Keratinocyte (primary cell): ENCODE measurements at regions not wholly inside any gene's neighbourhood (a gene's known extent, or its start where the extent isn't known, plus 50 kb on each side); places are given as distances from the start of the nearest gene placed in this dataset.

Source experiments
- DNase-seq: peaks from one replicate; pipeline ENCODE4 v3.0.0-alpha.2; 2011; ENCODE audit warnings: low read depth, missing footprints, low spot score
- FAIRE-seq: peaks from 2 replicates; lab custom pipeline; 2011; peaks lifted over from hg19 to GRCh38; lab: Jason Lieb, UNC
- H2AFZ ChIP-seq: 2 replicates; pipeline ENCODE4 v1.6.0; 2012; ENCODE audit warnings: low read length, control low read depth, inconsistent platforms; ENCODE audit not compliant: control insufficient read depth
- H3K27ac ChIP-seq: 2 replicates; pipeline ENCODE4 v1.5.1; 2011; ENCODE audit warnings: low read length; ENCODE audit not compliant: control insufficient read depth, insufficient read depth
- H3K27me3 ChIP-seq: 3 replicates; pipeline ENCODE4 v1.6.0; 2011; ENCODE audit warnings: low read length; ENCODE audit not compliant: control insufficient read depth, insufficient read depth; ENCODE audit errors: extremely low read depth
- H3K36me3 ChIP-seq, 2 experiments: 2 replicates in 1 of 2; 3 replicates in 1 of 2; pipeline ENCODE4 v1.5.1; 2011; ENCODE audit warnings: low read length in 2 of 2, mild to moderate bottlenecking in 1 of 2; ENCODE audit not compliant: control insufficient read depth in 2 of 2, insufficient read depth in 2 of 2; ENCODE audit errors: extremely low read depth in 1 of 2
- H3K4me1 ChIP-seq: 3 replicates; pipeline ENCODE4 v1.5.1; 2011; ENCODE audit warnings: low read length; ENCODE audit not compliant: control insufficient read depth, insufficient read depth; ENCODE audit errors: extremely low read depth
- H3K4me2 ChIP-seq: 3 replicates; pipeline ENCODE4 v1.6.0; 2011; ENCODE audit warnings: low read depth, low read length; ENCODE audit not compliant: control insufficient read depth, insufficient read depth; ENCODE audit errors: extremely low read depth
- H3K4me3 ChIP-seq, 3 experiments: fragments of 200-600 bp in 1 of 3; sonication (generic) in 1 of 3; 2 replicates in 2 of 3; 3 replicates in 1 of 3; pipeline ENCODE4 v1.5.1; 2011 to 2016; ENCODE audit warnings: low read length in 3 of 3, mild to moderate bottlenecking in 3 of 3, control low read depth in 2 of 3, inconsistent platforms in 1 of 3, low read depth in 1 of 3, mixed read lengths in 1 of 3, mixed run types in 1 of 3, moderate library complexity in 1 of 3; ENCODE audit not compliant: control insufficient read depth in 2 of 3, insufficient read depth in 2 of 3; ENCODE audit errors: extremely low read depth in 1 of 3
- H3K79me2 ChIP-seq: 2 replicates; pipeline ENCODE4 v1.6.0; 2012; ENCODE audit warnings: low read length; ENCODE audit not compliant: control insufficient read depth, insufficient read depth
- H3K9ac ChIP-seq: 3 replicates; pipeline ENCODE4 v1.6.0; 2011; ENCODE audit warnings: low read length; ENCODE audit not compliant: control insufficient read depth, insufficient read depth; ENCODE audit errors: extremely low read depth
- H3K9me1 ChIP-seq: 3 replicates; pipeline ENCODE4 v1.6.0; 2011; ENCODE audit warnings: low read length; ENCODE audit not compliant: control insufficient read depth, insufficient read depth; ENCODE audit errors: extremely low read depth
- H3K9me3 ChIP-seq: 2 replicates; pipeline ENCODE4 v1.5.1; 2012; ENCODE audit warnings: low read depth, low read length; ENCODE audit not compliant: control insufficient read depth
- H4K20me1 ChIP-seq: 3 replicates; pipeline ENCODE4 v1.6.0; 2011; ENCODE audit warnings: low read length; ENCODE audit not compliant: control insufficient read depth, insufficient read depth; ENCODE audit errors: extremely low read depth
- EZH2 ChIP-seq: IDR thresholded peaks from one replicate; pipeline ENCODE4 v1.6.1; 2012; ENCODE audit warnings: inconsistent platforms, mild to moderate bottlenecking, low read length, moderate library complexity
- dilution Hi-C: fragments of 300-500 bp; cut with MboI; formaldehyde crosslinking; loops from one replicate; pipeline ENCODE4 v1.7.0; 2020; ENCODE audit warnings: low sequenced_read_pairs; ENCODE audit not compliant: extremely low pct_ligation_motif_present
- TF ChIP-seq, protein P1 (sequence below), 3 experiments: IDR thresholded peaks in 1 of 3; conservative IDR thresholded peaks in 1 of 3; optimal IDR thresholded peaks in 1 of 3; 2 replicates in 2 of 3; 3 replicates in 1 of 3; pipeline versions ENCODE3 to v1.5.1; 2011; ENCODE audit warnings: low read length in 3 of 3, mild to moderate bottlenecking in 3 of 3, moderate library complexity in 2 of 3, control low read depth in 1 of 3, inconsistent platforms in 1 of 3; ENCODE audit not compliant: insufficient read depth in 2 of 3; ENCODE audit errors: extremely low read depth in 1 of 3

DNA sequence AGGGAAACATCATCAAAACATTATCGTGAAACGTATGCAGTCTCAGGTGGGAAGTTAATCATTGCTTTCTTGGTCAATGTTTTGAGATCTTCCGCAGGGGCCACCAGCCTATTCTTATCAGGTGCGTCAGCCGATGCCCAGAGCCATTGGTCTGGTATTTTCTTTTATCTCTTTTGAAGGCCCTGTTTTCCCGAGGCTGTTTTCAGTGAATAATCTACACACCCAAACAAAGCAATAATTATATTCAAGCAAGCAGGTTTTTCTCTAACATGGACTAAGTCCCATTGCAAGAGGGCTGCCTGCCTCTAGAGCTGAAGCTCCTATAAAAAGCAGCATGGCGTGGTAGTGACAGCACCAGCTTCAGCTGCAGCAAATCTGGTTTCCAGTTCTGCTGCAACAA, 430.0 kb upstream of the ID2 start:
- FAIRE-seq (no peak), DNase-seq (no peak)
- no peak overlapping the region for H2AFZ ChIP-seq
- H3K36me3 ChIP-seq, result no peaks in the 10 kb centered on the region
- H3K4me2 ChIP-seq, result no peak overlapping the region
- H3K9ac ChIP-seq, result no peak overlapping the region
- no peaks in the 10 kb centered on the region for H3K4me1 ChIP-seq
- H3K9me3 ChIP-seq, result no peaks in the 10 kb centered on the region
- H3K9me1 ChIP-seq, result no peaks in the 10 kb centered on the region
- H3K27ac ChIP-seq, result no peak overlapping the region
- H3K4me3 ChIP-seq, result no peak overlapping the region
- no peaks in the 10 kb centered on the region for H3K79me2 ChIP-seq
- H4K20me1 ChIP-seq, result no peaks in the 10 kb centered on the region
- dilution Hi-C loops, result no loop called here
- TF ChIP-seq EZH2, result no peak
- TF ChIP-seq, protein P1, sequence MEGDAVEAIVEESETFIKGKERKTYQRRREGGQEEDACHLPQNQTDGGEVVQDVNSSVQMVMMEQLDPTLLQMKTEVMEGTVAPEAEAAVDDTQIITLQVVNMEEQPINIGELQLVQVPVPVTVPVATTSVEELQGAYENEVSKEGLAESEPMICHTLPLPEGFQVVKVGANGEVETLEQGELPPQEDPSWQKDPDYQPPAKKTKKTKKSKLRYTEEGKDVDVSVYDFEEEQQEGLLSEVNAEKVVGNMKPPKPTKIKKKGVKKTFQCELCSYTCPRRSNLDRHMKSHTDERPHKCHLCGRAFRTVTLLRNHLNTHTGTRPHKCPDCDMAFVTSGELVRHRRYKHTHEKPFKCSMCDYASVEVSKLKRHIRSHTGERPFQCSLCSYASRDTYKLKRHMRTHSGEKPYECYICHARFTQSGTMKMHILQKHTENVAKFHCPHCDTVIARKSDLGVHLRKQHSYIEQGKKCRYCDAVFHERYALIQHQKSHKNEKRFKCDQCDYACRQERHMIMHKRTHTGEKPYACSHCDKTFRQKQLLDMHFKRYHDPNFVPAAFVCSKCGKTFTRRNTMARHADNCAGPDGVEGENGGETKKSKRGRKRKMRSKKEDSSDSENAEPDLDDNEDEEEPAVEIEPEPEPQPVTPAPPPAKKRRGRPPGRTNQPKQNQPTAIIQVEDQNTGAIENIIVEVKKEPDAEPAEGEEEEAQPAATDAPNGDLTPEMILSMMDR (optimal IDR thresholded peaks at IDR 0.05 in 1 of 3, IDR thresholded peaks at IDR 0.05 in 1 of 3, conservative IDR thresholded peaks at IDR 0.05 in 1 of 3; ENCODE audit: extremely low read depth in 1 of 3, insufficient read depth in 2 of 3, low read length in 3 of 3), result no peak
- H3K27me3 ChIP-seq, result no peaks in the 10 kb centered on the region

DNA sequence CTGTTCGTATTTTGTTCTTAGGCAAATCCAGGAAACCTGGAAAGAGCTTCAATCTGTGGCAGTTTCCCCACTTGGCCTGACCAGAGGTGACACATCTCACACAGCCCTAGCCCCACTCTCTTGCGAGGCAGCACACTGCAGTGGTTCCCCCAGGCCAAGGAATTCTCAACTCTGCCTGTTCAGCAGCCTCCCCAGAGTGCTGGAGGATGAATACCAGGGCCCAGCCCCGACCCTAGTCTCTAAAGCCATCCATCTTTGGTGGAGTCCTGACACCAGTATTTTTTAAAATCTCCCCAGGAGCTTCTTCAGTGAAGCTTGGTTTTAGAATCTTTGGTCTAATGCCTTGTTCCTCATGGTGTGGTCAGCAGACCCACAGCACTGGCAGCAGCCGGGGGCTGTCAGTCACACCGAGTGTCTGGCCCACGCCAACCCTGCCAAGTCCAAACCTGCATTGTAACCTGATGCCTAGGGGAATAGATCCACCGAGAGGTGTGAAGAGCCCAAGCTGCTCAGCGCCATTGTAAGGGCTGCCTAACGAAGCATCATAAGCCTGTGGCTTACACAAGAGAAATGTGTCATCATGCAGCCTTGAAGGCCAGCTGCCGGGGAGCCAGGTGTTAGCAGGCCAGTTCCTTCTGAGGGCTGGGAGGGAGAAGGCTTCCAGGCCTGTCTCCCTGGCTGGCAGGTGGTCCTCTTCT, 428.7 kb upstream of the ID2 start:
- Histone ChIP-seq H4K20me1 (no peaks in the 10 kb centered on the region), H3K9me3 (no peaks in the 10 kb centered on the region), H3K27me3 (no peaks in the 10 kb centered on the region), H3K4me2 (no peak overlapping the region), H3K4me3 (no peak overlapping the region), H3K9ac (no peak overlapping the region), H3K27ac (no peak overlapping the region), H2AFZ (no peak overlapping the region), H3K36me3 (no peaks in the 10 kb centered on the region), H3K9me1 (no peaks in the 10 kb centered on the region), H3K4me1 (no peaks in the 10 kb centered on the region), H3K79me2 (no peaks in the 10 kb centered on the region)
- DNase-seq (no peak), FAIRE-seq (no peak)
- TF ChIP-seq, protein P1 (optimal IDR thresholded peaks at IDR 0.05 in 1 of 3, IDR thresholded peaks at IDR 0.05 in 1 of 3, conservative IDR thresholded peaks at IDR 0.05 in 1 of 3; ENCODE audit: extremely low read depth in 1 of 3, insufficient read depth in 2 of 3, low read length in 3 of 3), result no peak
- TF ChIP-seq EZH2, result no peak
- dilution Hi-C loops, result no loop called here
